ENCODE measurements at regions not wholly inside any gene's neighbourhood (a gene's known extent, or its start where the extent isn't known, plus 50 kb on each side); places are given as distances from the start of the nearest gene placed in this dataset.

DNA sequence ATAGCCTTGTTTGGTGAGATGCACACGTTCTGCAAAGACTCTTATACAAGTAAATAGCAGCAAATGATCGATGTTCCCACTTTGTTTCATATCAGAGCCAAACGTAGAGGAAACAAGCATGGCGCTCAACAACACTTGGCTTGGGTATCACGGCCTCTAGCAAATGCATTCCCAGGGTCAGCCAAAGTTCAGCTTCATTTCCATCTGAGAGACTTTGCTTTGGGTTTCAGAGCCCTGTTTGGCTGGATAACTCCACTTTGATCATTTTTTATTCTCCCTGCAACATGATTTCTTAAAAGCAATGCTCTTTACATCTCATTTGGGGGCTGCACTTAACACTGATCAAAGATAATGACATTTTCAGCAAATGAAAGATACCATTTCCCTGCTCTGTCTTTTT is 199.2 kb upstream of the FAM9B start:
- TF ChIP-seq, protein P1, sequence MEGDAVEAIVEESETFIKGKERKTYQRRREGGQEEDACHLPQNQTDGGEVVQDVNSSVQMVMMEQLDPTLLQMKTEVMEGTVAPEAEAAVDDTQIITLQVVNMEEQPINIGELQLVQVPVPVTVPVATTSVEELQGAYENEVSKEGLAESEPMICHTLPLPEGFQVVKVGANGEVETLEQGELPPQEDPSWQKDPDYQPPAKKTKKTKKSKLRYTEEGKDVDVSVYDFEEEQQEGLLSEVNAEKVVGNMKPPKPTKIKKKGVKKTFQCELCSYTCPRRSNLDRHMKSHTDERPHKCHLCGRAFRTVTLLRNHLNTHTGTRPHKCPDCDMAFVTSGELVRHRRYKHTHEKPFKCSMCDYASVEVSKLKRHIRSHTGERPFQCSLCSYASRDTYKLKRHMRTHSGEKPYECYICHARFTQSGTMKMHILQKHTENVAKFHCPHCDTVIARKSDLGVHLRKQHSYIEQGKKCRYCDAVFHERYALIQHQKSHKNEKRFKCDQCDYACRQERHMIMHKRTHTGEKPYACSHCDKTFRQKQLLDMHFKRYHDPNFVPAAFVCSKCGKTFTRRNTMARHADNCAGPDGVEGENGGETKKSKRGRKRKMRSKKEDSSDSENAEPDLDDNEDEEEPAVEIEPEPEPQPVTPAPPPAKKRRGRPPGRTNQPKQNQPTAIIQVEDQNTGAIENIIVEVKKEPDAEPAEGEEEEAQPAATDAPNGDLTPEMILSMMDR (IDR thresholded peaks at IDR 0.05; ENCODE audit: insufficient read depth, low read length, poor library complexity, severe bottlenecking), result no peak
- no peak for TF ChIP-seq EZH2phosphoT487 (conservative IDR thresholded peaks at IDR 0.05; ENCODE audit: low read length)

Data from SU-DHL-6 (cell line).